ENCODE measurements at regions not wholly inside any gene's neighbourhood (a gene's known extent, or its start where the extent isn't known, plus 50 kb on each side); places are given as distances from the start of the nearest gene placed in this dataset.

GRCh38 chr6:16078064-16078463 is 50.8 kb upstream of the MYLIP start:
- no peak for DNase-seq (ENCODE audit: low read depth in 3 of 3)

GRCh38 chr6:16069671-16070070 is 59.2 kb upstream of the MYLIP start:
- no peak for DNase-seq (ENCODE audit: low read depth in 3 of 3)

- DNase-seq (ENCODE audit: low read depth in 3 of 3) = no peak
Observed at GRCh38 chr6:16069222-16069621, 59.7 kb upstream of the MYLIP start.

- DNase-seq (ENCODE audit: low read depth in 3 of 3) = no peak
Observed at GRCh38 chr6:16067568-16067967, 61.3 kb upstream of the MYLIP start.

GRCh38 chr6:16064671-16065072 is 64.2 kb upstream of the MYLIP start:
- DNase-seq (ENCODE audit: low read depth in 3 of 3) = no peak

- no peak for DNase-seq (ENCODE audit: low read depth in 3 of 3)
Observed at GRCh38 chr6:16063580-16063979, 65.3 kb upstream of the MYLIP start.

- DNase-seq (ENCODE audit: low read depth in 3 of 3) = no peak
Observed at GRCh38 chr6:16061818-16062217, 67.1 kb upstream of the MYLIP start.

- no peak for DNase-seq (ENCODE audit: low read depth in 3 of 3)
Observed at GRCh38 chr6:16060039-16060438, 68.8 kb upstream of the MYLIP start.

GRCh38 chr6:16059496-16059895 is 69.4 kb upstream of the MYLIP start:
- DNase-seq (ENCODE audit: low read depth in 3 of 3) = no peak

GRCh38 chr6:16058929-16059345 is 69.9 kb upstream of the MYLIP start:
- no peak for DNase-seq (ENCODE audit: low read depth in 3 of 3)

- no peak for DNase-seq (ENCODE audit: low read depth in 3 of 3)
Observed at GRCh38 chr6:16058201-16058928, 70.5 kb upstream of the MYLIP start.

- no peak for DNase-seq (ENCODE audit: low read depth in 3 of 3)
Observed at GRCh38 chr6:16057446-16057845, 71.4 kb upstream of the MYLIP start.

- DNase-seq (ENCODE audit: low read depth in 3 of 3) = no peak
Observed at GRCh38 chr6:16056263-16056870, 72.5 kb upstream of the MYLIP start.

GRCh38 chr6:16055852-16056251 is 73.0 kb upstream of the MYLIP start:
- no peak for DNase-seq (ENCODE audit: low read depth in 3 of 3)

- DNase-seq (ENCODE audit: low read depth in 3 of 3) = no peak
Observed at GRCh38 chr6:16049168-16049567, 79.7 kb upstream of the MYLIP start.

GRCh38 chr6:16048221-16048620 is 80.7 kb upstream of the MYLIP start:
- DNase-seq (ENCODE audit: low read depth in 3 of 3) = no peak

- no peak for DNase-seq (ENCODE audit: low read depth in 3 of 3)
Observed at GRCh38 chr6:16047435-16047990, 81.4 kb upstream of the MYLIP start.

- DNase-seq (ENCODE audit: low read depth in 3 of 3) = no peak
Observed at GRCh38 chr6:16045238-16045637, 83.6 kb upstream of the MYLIP start.

GRCh38 chr6:16044211-16044643 is 84.7 kb upstream of the MYLIP start:
- DNase-seq (ENCODE audit: low read depth in 3 of 3) = no peak

GRCh38 chr6:16043171-16044135 is 85.4 kb upstream of the MYLIP start:
- no peak for DNase-seq (ENCODE audit: low read depth in 3 of 3)

GRCh38 chr6:16042751-16043150 is 86.1 kb upstream of the MYLIP start:
- no peak for DNase-seq (ENCODE audit: low read depth in 3 of 3)

- DNase-seq (ENCODE audit: low read depth in 3 of 3) = no peak
Observed at GRCh38 chr6:16041327-16041726, 87.6 kb upstream of the MYLIP start.
